GM19023 (cell line): ENCODE measurements at regions not wholly inside any gene's neighbourhood (a gene's known extent, or its start where the extent isn't known, plus 50 kb on each side); places are given as distances from the start of the nearest gene placed in this dataset.
A peak's percentile ranks its signal among the peaks of the same experiment; 100 is the strongest.

Source experiments
- ATAC-seq: cut with Tn5 transposase; IDR thresholded peaks from one replicate; pipeline ENCODE4 v1.9.1; 2021; ENCODE audit warnings: mild to moderate bottlenecking, moderate library complexity; ENCODE audit not compliant: unreplicated experiment

GRCh38 chr2:125042727-125043126 is 1017.6 kb downstream of the CNTNAP5 start:
- ATAC-seq, result no peak

- no peak for ATAC-seq
Measured at GRCh38 chr2:125070726-125071505, 1045.8 kb downstream of the CNTNAP5 start.

- ATAC-seq, result no peak
Measured at GRCh38 chr2:125073440-125073839, 1048.4 kb downstream of the CNTNAP5 start.

DNA sequence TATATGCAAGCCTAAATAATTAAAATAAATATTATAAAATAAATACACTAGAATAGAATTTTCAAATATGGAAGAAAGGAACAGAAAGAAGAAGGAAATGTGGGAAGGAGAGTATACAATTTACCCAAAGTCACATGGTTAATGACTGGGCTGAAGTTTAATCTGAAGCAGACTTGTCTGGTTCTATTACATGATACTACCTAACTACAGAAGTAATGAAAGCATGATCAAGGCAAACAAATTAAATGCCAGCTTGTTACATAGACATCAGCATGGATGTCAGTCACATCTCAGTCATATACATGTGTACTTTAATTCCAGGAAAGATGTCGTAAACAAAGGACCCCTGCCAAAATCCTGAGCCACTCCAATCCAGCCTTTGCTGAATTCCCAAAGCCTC is 1060.8 kb downstream of the CNTNAP5 start:
- no peak for ATAC-seq

GRCh38 chr2:125086313-125087184 is 1061.5 kb downstream of the CNTNAP5 start:
- ATAC-seq, result peak; percentile 72

GRCh38 chr2:125092276-125093009 is 1067.4 kb downstream of the CNTNAP5 start:
- ATAC-seq, result no peak

DNA sequence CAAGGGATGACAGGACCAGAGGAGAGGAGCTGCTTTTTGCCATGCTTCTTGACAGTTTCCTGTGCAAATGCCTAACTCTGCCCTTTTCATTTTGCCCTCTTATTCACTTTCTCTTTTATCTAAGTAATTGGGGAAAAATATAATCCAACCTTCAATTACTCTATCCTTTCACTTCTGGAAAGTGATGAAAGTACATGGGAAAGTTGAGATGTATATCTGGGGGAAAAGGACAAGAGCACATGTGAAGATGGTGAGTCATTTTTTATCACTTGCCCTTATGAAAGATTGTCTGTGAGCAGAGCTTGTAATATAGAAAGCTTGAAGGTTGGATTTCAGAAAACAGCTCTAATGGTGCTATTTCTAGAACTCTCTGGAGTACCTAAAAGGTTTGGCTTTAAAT is 1070.7 kb downstream of the CNTNAP5 start:
- ATAC-seq, result no peak

DNA sequence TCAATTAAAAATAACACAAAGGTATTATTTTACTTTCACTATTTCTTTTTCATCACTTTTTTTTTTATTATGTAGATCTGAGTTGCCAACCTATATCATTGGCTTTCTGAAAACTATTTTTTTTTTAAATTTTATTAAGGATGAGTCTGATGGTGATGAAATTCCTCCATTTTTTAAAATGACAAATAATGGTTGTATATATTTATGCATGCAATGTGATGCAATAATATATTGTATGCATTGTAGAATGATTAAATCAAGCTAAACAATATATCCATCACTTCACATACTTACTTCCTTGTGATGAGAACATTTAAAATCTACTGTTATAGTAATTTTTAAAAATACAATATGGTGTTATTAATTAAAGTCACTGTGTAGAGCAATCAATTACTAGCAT is 1081.6 kb downstream of the CNTNAP5 start:
- ATAC-seq, result no peak

GRCh38 chr2:125107446-125107845 is 1082.4 kb downstream of the CNTNAP5 start:
- ATAC-seq, result no peak

GRCh38 chr2:125108251-125108650 is 1083.2 kb downstream of the CNTNAP5 start:
- no peak for ATAC-seq

DNA sequence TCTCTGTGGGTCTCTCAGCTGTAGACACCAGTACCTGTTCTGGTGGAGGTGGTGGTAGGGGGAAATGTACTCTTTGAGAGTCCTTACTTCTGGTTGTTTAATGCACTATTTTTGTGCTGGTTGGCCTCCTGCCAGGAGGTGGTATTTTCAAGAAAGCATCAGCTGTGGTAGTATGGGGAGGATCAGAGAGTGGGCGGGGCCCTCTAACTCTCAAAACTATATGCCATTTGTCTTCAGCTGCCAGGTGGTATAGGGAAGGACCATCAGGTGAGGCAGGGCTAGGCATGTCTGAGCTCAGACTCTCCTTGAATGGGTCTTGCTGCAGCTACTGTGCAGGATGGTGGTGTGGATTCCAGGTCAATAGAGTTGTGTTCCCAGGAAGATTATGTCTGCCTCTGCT is 1100.8 kb downstream of the CNTNAP5 start:
- no peak for ATAC-seq

GRCh38 chr2:125160947-125161346 is 1135.9 kb downstream of the CNTNAP5 start:
- no peak for ATAC-seq

- no peak for ATAC-seq
Measured at GRCh38 chr2:125167152-125167551, 1142.1 kb downstream of the CNTNAP5 start.

- no peak for ATAC-seq
Measured at GRCh38 chr2:125167820-125168219, 1142.7 kb downstream of the CNTNAP5 start.

GRCh38 chr2:125168442-125168841 is 1143.4 kb downstream of the CNTNAP5 start:
- ATAC-seq, result no peak

- no peak for ATAC-seq
Measured at GRCh38 chr2:125169022-125169763, 1144.1 kb downstream of the CNTNAP5 start.

DNA sequence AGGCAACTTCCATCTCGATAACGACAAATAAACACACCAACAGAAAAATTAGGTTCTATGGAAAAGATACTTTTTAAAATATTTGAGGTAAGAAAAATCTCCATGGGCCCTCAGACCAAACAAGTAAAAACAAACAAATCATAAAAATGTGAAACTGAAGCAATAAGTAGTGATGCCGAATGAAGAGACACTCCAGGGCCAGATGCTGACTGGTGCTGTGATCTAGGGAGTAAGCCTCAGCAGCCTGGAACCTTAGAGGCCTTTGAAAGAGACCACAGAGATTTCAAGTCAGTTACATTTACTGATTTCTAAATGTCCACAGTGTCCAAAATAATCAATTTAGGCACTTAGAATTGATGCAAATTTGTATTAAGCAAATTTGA is 1144.7 kb downstream of the CNTNAP5 start:
- ATAC-seq, result no peak

- ATAC-seq, result no peak
Measured at GRCh38 chr2:125172181-125172580, 1147.1 kb downstream of the CNTNAP5 start.

GRCh38 chr2:125175415-125175814 is 1150.3 kb downstream of the CNTNAP5 start:
- ATAC-seq, result no peak

GRCh38 chr2:125185691-125186270 is 1160.7 kb downstream of the CNTNAP5 start:
- ATAC-seq, result no peak
